T-helper 17 cell (primary cell): ENCODE measurements at regions not wholly inside any gene's neighbourhood (a gene's known extent, or its start where the extent isn't known, plus 50 kb on each side); places are given as distances from the start of the nearest gene placed in this dataset.
A peak's percentile ranks its signal among the peaks of the same experiment; 100 is the strongest.

Experiments
- ATAC-seq: fragments of 150-1000 bp; cut with Tn5 transposase; 2 replicates; pipeline ENCODE4 v1.10.0; 2021; ENCODE audit warnings: mild to moderate bottlenecking, moderate library complexity
- DNase-seq, 3 donors: peaks; one replicate each; pipeline versions ENCODE4 v3.0.0 to v3.0.0-alpha.2; 2020 to 2021
- H3K9me3 ChIP-seq: one replicate; pipeline ENCODE4 v1.7.0; 2013; ENCODE audit warnings: low read length, mild to moderate bottlenecking; ENCODE audit not compliant: control insufficient read depth, poor library complexity, severe bottlenecking
- H3K27ac Mint-ChIP-seq: one replicate; pipeline ENCODE4 v1.8.0; 2022; ENCODE audit warnings: mild to moderate bottlenecking, moderate library complexity, mixed read lengths
- H3K27me3 Mint-ChIP-seq: one replicate; pipeline ENCODE4 v1.8.0; 2022; ENCODE audit warnings: mixed read lengths
- H3K36me3 Mint-ChIP-seq: one replicate; pipeline ENCODE4 v1.8.0; 2022; ENCODE audit warnings: low read depth, mixed read lengths
- H3K4me1 Mint-ChIP-seq: one replicate; pipeline ENCODE4 v1.8.0; 2022; ENCODE audit warnings: mild to moderate bottlenecking, mixed read lengths
- H3K4me3 Mint-ChIP-seq: one replicate; pipeline ENCODE4 v1.8.0; 2022; ENCODE audit warnings: mild to moderate bottlenecking, moderate library complexity, mixed read lengths

DNA sequence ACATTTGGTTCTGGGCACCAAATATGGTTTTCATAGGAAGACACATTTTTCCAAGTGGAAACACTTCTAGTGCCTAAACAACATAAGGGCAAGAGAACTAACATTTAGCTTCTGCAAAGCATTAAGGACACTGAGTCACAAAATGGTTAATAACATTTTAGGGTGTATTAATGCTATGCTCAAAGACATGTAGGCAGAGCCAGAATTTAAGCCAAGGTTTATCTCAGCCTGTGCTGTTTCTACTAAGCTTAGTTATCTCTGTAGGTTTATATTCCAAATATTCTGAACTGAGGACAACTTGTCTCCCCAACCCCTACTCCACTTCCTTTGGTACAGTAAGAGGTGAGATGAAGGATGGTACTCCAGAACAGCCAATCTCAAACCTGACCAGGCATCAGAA, 54.1 kb upstream of the AKAP13 start:
- peaks cover 23% of the 10 kb centered on the region for H3K4me1 Mint-ChIP-seq
- H3K36me3 Mint-ChIP-seq, result no peaks in the 10 kb centered on the region
- no peaks in the 10 kb centered on the region for H3K27me3 Mint-ChIP-seq
- DNase-seq (no peak), ATAC-seq (no peak)
- H3K9me3 ChIP-seq, result no peaks in the 10 kb centered on the region
- H3K27ac Mint-ChIP-seq, result no peak overlapping the region
- no peak overlapping the region for H3K4me3 Mint-ChIP-seq

DNA sequence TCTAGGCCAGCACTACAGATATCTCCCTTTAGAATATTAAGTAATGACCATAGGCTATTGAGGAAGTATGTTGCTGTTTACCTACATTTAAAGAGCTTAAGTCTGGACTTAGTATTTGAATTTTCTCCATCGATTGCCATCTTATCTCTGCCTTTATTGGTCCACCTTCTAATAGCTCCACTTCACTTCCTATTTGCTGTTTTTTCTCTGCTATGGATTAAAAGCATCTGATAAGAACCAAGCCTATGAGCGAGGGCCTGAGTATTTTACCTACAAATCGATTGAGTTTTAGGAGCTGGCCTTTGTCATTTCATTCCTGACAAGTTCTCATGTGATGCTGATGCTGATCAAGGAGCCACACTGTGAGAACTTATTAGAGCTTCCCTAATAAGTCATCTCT, 52.6 kb upstream of the AKAP13 start:
- Mint-ChIP-seq H3K4me3 (no peak overlapping the region), H3K36me3 (no peaks in the 10 kb centered on the region), H3K27ac (peak overlapping the region; percentile 54), H3K27me3 (no peaks in the 10 kb centered on the region), H3K4me1 (peaks cover 27% of the 10 kb centered on the region)
- ATAC-seq, result no peak
- no peak for DNase-seq
- H3K9me3 ChIP-seq, result no peaks in the 10 kb centered on the region

DNA sequence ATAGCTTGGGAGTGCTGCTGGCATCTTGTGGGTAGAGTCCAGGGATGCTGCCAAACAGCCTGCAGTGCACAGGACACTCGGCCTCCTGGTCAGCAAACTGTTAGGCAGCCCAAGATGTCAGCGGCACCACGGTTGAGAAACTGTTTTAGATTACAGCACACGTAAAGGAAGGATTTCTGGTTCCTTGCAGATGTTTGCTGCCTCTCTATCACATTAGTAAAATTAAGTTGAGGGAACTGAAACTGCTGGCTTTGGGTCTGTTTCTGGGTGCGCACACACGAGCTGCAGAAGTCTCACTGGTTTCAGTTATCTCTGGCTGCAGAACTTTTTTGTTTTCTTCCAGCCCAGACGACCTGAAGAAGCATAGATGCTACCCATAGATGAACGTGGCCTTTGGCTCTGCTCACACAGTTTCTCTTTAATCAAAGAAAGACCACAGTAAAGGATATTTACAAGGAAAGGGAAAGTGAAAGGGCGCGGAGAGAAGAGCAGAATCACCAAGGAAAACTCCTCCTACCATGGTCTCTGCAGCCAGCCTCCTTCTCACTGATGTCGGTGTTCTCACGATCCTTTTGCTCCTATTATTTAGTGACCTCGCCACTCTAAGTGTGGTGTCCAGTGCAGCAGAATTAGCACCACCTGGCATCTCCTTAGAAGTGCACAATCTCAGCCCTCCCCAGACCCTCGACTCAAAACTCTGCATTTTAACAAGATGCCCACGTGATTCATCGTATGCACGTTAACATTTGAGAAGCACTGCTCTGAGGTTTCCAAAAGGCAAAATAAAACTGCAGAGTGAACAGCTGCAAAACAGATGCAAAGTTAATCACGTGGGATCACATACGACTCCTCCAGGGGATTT, 50.6 kb upstream of the AKAP13 start:
- ATAC-seq (peak; percentile 44), DNase-seq (no peak)
- Mint-ChIP-seq H3K27ac (peak overlapping the region; percentile 98), H3K27me3 (no peaks in the 10 kb centered on the region), H3K4me3 (peak overlapping the region; percentile 97), H3K36me3 (no peaks in the 10 kb centered on the region), H3K4me1 (peaks cover 32% of the 10 kb centered on the region)
- no peaks in the 10 kb centered on the region for H3K9me3 ChIP-seq
